Urothelium cell line (cell line): ENCODE measurements at regions not wholly inside any gene's neighbourhood (a gene's known extent, or its start where the extent isn't known, plus 50 kb on each side); places are given as distances from the start of the nearest gene placed in this dataset.

Experiments used
- DNase-seq: peaks from one replicate; pipeline ENCODE4 v3.0.0; 2011; ENCODE audit warnings: low spot score, mixed read lengths
- FAIRE-seq: peaks from 2 replicates; lab custom pipeline; 2011; peaks lifted over from hg19 to GRCh38; lab: Jason Lieb, UNC

DNA sequence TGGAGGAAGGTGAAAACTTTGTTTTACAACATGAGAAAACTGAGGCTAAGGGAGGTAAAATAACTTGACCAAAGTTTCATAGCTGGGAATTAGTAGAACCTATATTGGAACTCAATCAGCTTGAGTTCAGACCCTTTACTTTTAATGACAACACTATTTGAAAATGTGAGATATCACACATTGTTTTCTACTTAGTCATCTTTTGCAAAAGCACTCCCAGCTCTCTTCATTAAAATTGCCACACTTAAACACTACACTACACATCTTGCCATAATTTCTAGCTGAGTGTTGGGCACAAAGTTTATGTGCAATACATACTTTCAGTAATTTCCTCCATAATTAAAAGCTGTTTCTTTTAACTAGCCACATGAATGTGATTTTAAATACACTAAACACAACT lies 230.4 kb upstream of the DCBLD2 start:
- DNase-seq = no peak

DNA sequence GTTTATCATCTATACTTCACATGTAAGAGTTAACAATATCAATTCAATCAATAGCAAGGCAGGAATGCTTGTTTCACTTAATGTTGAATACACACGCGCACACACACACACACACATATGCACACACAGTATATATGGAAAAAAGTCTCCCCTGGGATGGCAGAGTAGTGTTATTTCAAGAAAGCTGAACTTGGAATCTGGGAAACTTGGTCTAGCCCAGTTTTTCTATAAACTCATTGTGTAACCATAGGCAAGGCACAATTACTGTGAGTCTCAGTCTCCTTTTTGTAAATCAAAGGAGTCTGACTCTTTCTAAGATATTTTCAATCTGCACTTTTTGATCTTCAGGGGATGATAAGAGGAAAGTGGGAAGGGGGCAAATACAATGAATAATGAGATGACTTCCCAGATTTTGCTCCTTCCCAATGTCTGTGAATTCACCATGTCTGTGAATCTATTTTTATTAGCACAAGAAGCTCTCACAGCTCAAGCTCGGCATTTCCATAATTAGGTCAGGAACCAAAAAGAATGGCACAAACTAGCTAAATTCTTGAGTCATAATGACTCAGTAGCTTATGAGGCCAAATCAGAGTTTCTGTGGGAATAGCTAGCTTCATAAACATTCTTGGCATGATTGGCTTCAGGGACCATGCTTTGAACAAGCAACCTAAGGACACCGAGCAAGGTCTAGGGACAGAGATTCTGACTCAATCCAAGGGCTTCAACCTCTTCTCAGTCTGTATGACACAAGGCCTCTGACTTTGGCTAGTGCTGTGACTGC lies 227.4 kb upstream of the DCBLD2 start:
- peak; percentile 83 for DNase-seq
- peak; percentile 65 for FAIRE-seq

More for the DNA sequence above, 230.4 kb upstream of the DCBLD2 start:
- no peak for FAIRE-seq

DNA sequence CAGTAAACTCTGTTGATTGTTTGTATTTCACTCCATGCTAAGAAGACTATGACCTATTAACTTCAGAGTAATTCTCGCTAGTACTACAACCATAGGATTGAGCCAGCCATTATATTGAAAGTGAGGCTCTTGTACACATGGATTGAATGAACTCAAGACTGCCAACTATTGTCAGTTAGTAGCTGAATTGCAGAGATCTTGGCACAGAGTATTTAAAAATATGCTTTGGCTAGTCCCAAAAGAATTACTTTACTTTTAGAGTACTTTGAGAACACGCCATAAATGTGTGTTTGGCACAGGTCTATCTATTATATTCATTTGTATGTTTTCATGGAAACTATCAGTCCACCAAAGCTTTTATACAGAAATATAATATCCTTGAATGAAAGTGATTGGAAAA lies 226.7 kb upstream of the DCBLD2 start:
- FAIRE-seq (no peak), DNase-seq (no peak)

DNA sequence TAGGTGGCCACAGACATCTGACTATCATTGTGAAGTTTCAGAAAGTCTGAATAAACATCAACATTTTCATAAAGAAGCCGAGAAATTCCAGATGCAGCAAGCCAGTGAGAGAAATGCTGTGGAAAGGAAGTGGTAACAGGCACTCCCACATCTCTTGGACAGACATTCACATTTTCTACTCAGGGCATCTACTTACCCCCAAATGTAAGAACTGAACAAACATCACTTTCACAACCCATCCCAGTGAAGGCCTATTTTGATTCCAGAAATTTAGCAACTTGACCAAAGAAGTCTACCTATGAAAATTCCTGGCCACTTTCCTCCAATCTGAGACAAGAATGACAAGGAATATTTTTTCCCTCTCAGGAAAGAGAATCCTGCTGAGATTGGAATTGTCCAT lies 224.8 kb upstream of the DCBLD2 start:
- peak; percentile 13 for FAIRE-seq
- no peak for DNase-seq

DNA sequence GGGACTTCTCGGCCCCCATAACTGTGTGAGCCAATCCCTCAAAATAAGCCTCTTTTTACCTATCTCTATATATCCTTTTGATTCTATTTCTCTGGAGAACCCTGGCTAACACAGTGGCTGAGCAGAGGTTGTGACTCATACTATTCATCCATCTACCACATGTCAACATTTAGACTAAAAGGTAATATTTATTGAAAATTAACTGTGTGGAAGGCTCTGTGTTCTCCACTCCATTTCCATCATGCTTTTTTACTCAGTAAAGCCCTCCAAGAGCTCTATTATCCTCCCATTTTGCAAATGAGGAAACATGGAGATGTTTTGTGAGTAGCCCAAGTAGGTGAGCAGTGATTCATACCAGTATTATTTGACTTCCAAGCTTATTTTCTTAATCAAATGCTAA lies 217.9 kb upstream of the DCBLD2 start:
- FAIRE-seq (no peak), DNase-seq (no peak)

DNA sequence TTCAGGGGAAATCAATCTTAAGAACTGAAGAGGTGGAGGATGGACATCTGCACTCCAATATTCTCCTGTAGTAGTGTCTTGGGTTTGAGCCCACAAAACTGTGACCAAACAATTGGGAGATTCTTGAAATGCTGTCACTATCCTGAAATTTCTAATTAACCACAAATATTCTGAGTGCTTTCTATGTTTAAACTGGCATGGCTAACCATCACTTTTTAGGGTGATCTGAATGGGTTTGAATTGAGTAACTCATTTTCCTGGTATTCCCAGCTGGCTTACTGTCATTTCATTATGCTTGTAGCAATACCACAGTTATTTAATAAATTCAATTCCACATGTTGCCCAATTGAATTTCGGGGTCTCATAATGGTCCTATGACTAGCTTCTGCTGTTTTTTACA lies 216.9 kb upstream of the DCBLD2 start:
- peak; percentile 29 for DNase-seq
- no peak for FAIRE-seq

DNA sequence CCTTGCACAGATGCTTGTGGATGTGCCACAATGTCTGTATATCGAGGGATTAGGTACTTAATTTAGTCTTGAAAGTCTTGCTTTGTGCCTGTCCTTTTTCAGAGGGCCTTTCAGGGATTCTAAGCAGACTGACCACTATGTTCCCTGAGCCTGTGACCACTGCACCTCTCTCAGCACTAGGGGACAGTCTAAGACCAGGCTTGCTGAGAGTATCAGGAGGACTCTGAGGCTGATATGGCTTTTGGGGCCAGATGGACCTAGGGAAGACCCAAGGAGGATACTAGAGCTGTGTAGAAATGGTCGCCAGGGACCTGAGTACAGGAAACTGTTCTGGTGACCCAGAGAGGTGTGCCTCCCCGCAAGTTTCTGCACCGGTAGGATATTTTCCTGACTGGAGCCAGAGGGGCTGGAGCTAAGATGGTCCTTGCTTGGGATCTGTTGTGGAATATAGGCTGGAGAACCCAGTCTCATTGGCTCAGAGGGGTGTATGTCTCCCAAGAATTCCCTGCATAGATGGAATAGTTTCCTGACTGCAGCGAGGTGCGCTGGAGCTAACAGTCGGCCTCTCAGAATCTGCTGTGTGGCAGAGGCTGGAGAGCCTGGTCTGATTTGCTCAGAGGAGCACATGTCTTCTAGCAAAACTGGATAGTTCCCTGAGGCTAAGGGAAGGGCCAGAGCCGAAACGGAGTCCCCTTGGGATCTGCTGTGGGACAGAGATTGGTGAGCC lies 213.2 kb upstream of the DCBLD2 start:
- no peak for FAIRE-seq
- no peak for DNase-seq

DNA sequence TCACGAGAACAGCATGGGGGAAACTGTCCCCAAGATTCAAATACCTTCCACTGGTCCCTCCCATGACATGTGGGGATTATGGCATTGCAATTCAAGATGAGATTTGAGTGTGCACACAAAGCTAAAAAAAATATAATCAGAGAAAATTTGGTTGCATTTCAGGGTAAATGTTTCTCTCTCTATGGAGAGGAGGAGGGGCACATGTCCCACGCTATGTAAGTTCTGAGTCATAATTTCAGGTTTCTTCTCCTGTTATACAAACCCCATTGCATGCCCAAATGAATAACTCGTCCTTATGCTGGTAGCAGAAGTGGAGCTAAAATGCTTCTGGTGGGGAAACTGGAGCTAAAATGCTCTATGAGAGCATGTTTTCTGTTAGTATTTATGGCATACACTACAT lies 209.7 kb upstream of the DCBLD2 start:
- FAIRE-seq (no peak), DNase-seq (no peak)

DNA sequence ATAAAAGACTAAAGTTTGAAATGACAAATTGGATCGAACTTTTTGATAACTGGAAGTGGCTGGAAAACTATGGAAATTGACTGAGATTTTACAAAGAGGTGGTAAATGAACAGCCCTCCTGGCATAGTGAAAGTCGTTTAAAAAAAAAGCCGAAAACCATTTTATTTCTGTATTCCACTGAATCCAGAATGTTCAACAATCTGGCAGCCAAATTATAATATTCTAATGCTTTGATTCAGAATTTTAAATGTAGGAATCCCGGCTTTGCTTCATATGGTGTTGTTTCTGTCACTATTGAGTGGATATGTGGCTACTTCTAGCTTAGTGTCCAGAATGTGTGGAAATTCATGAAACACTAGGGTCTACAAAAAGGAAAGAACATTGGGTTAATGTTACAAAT lies 208.9 kb upstream of the DCBLD2 start:
- no peak for DNase-seq
- no peak for FAIRE-seq

DNA sequence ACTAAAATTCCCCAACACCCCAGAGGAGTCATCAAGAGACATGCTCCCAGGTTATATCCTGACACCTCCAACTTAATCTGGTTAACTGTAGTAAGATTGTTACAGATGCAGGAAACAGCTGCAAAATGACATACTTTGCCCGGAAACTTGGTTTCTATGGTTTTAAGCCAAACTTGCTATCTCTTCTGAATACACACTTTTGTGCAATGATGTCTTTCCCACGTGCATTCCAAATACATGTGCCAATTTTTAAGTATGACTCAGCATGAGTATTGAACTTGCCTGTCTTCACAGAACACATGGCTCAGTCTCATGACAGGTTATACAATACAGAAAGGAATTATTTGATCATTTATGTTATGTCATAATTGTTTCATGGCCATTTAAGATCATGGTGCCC lies 207.0 kb upstream of the DCBLD2 start:
- FAIRE-seq = peak; percentile 93

DNA sequence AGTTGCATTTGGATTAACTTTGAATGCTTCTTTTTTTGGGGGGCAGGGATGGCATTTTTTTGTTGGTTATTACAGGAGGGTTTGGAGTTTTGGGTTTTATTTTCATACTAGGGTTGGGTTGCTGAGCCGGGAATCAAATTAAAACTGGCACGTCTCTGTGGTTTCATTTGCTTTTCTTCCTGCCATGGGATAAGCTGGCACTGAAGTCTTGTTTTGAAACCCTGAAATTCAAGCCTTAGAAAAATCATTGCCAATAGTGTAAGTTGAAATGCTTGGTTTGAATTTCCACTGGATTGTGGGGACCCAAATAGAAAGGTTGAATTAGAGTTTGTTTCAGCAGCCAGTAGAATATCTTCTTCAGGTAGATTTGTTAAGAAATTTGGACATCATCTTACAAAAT lies 193.1 kb upstream of the DCBLD2 start:
- FAIRE-seq (no peak), DNase-seq (no peak)

More for the DNA sequence above, 207.0 kb upstream of the DCBLD2 start:
- peak; percentile 74 for DNase-seq

DNA sequence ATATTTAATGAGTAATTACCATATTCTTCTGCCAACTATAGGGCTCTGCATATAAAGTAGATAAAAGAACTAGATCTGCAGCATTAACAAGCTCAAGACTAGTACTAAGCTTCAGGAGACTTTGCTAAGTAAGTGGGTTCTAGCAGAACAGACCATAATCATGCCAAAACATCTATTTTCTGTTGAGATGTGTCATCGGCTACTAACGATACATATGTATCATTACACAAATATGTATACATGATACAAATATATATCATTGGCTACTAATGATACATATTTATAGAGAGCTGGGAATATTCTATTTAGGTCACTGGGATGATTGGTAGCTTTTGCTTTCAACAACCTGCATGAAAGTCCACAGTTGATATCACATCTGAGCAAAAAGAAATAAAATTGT lies 185.8 kb upstream of the DCBLD2 start:
- DNase-seq = no peak
- no peak for FAIRE-seq

DNA sequence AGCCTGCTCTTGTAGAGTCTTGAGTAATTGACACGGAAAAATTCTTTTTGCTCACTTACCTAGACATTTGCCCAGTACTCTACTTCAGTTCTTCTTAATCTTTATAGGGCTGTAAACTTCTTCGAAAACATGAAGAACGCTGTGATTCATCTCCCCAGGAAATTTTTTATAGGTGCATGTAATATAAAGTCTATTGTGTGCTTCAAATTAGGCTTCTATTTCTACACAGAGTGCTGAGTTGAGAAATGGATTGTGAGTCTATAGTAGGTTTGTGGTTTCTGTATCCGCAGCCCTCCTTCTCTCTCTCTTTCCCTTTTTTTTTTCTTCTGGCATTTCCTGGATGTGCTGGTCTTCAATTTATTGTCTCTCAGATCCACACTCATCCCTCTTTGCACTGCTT lies 183.3 kb upstream of the DCBLD2 start:
- FAIRE-seq (no peak), DNase-seq (peak; percentile 31)

DNA sequence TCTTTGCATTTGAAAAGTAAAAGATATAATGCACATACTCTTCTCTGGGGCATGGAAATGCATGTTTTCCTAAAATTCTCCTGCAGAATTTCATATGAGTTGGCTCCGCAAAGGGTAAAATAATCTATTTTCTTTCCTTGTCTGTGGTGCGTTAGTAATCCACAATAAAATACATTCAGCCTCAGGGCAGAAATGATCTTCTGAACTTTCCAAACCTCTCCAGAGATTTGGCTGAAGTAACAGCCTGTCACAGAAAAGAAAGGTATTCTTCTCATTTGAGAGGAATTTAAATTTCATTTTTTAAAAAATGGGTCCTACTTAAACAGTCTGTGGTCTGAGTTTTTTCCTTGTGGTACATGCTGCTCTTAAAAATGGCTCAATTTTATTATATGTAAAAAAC lies 182.7 kb upstream of the DCBLD2 start:
- DNase-seq (no peak), FAIRE-seq (no peak)

DNA sequence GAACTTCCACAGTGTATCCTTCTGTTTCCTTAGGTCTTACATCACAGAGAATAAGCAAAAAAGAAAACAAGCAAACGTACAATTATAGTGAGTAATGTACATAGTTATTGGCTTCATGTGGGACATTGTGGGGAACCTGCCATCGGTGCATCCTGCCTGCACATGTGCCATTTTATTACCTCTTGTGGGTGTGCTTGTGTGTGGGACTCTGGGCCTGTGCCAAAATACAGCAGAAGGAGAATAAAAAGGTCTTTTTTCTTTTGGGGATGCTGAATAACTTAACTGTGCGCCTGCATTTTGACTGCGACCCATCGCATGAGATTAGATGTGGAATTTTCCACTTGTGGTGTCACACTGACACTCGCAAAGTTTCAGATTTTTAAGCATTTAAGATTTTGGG lies 169.6 kb upstream of the DCBLD2 start:
- FAIRE-seq (no peak), DNase-seq (no peak)

DNA sequence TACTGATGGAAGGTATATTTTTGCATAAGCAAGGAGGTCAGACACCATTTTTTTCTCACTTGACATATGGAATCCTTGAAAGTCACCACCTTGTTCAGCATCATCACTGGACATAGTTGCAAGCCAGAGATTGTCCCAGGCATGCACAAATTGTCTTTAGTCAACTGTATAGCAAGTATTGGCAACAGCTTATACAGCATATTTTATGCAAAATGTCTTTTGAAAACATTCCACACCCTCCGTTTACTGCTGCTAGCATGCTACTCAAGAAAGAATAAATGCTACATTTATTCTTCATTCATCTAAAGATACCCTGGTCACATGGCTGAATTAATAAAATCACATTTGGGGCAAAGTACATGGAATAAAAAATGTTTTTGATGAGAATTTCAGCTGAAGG lies 168.5 kb upstream of the DCBLD2 start:
- DNase-seq (no peak), FAIRE-seq (no peak)

DNA sequence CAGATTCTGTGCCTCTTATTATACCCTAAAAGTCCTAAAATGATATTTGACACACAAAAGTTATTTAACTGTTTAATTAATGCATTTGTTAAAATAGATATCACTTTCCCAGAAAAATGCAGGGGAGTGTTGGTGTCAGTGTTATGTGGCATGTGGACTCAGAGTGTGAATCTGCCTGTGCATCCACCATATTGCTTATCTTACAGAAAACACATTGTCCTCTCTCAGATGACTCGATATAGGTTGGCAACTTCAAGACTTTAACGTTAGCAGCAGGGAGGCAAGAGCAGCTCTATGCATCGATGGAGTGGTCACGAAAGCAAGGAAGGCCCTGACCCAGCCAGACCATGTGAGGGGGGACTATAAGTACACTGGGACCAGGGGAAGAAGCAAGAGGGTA lies 165.4 kb upstream of the DCBLD2 start:
- no peak for DNase-seq
- no peak for FAIRE-seq

DNA sequence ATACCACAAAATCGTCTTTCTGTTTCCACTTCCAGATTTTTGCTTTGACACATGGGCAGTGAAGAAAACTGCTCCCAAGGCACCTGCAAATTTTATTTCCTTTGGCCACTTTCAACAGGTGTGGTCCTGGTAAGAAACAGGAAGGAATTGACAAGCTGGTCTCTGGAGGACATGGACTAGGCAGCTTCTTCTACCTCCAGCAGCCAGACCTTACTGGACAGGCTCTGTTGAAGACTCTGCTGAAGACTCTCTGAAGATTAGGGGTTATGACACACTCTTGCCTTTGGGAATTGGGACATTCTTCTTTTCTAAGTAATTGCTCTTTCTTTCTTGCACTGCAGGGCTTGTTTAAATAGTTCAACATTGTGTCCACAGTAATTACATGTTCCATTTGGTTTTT lies 147.7 kb upstream of the DCBLD2 start:
- no peak for DNase-seq
- no peak for FAIRE-seq

DNA sequence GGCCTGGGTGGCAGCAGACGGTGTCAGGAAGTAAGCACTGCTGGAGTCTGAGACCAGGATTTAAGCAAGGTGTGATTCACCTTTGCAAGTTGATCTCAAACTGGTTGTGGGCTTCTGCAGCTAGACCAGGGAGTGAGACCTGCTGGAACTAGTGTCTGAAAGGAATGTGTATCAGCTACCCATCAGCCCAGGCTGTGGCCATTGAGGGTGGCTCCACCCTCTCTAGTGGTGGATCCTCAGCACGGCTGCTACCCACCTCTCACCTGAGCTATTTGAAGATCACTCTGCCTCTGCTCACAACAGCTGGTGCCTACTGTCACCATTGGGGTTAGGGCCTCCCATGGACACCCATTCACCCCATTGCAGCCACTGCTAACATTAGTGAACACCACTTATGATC lies 140.3 kb upstream of the DCBLD2 start:
- FAIRE-seq (no peak), DNase-seq (no peak)

DNA sequence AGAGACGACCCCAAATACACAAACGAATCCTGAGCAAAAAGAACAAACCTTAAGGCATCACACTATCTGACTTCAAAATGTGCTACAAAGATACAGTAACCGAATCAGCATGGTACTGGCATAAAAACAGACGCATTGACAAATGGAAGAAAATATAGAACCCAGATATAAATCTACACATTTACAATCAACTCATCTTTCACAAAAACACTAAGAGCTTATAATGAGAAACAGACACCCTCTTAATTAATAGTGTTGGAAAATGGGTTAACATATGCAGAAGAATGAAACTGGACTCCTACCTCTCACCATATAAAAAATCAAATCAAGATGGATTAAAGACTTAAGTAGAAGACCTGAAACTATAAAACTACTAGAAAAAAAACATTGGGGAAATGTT lies 130.3 kb upstream of the DCBLD2 start:
- FAIRE-seq = no peak
- DNase-seq = no peak

DNA sequence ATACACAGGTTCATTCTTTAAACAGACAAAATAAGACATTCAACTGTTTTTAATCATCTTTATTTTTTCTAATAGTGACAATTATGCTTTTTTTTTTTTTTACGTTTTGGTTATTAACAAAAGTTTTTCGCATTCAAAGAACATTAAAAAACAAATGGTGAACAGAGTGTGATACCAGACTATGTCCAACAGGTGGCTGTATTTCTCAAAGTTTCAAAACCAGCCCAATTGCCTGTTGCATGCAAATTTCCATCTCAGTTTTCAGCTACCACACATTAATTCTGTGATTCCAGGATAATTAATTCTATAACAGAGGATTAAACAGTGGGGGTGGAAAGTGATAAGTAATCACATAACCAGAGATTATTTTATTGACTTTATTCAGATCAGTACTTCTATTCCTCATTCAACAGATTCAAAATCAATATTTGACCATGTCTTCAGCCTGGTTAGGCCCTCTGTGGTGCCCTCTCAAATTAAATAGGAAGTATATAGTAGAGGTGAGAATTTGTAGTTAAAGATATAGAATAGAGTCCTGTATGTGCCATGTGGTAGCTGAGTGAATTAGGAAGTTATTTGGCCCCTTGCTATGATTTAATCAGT lies 122.2 kb upstream of the DCBLD2 start:
- FAIRE-seq (no peak), DNase-seq (peak; percentile 46)

DNA sequence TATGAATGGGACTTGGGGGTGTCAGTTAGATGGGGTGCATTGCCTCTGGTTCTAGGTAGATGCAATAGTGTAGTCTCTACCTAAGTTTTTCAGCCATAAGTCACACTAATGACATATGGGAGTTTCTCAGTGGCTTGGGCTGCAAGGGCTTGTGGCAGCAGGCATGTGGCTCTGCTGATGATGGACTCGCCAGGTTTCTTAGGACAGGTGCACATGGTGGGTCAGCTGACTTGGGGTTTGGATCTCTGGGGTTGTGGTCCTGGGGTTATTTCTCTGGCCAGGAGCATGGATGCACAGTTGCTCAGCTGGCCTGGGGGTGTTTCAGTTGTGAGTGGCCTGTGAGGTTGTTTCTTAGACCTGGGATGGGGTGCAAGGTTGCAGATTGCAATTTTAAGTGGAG lies 120.0 kb upstream of the DCBLD2 start:
- DNase-seq (no peak), FAIRE-seq (no peak)
